Lower leg skin (tissue), 3 donors: ENCODE measurements at regions not wholly inside any gene's neighbourhood (a gene's known extent, or its start where the extent isn't known, plus 50 kb on each side); places are given as distances from the start of the nearest gene placed in this dataset.

Experiments used
- CTCF ChIP-seq, 3 donors: fragments of 450-650 bp; IDR thresholded peaks; one replicate each; pipeline ENCODE4 v1.5.1; 2016; ENCODE audit warnings: antibody characterized with exemption in 3 of 3, mild to moderate bottlenecking in 3 of 3, moderate library complexity in 2 of 3
- POLR2A ChIP-seq, 2 donors: fragments of 450-650 bp; IDR thresholded peaks; one replicate each; pipeline ENCODE4 v1.6.1; 2016 to 2017; ENCODE audit warnings: antibody characterized with exemption in 2 of 2, mild to moderate bottlenecking in 1 of 2, moderate library complexity in 1 of 2

GRCh38 chr12:78645956-78646355, 218.6 kb upstream of the SYT1 start:
- no peak for TF ChIP-seq CTCF (IDR thresholded peaks at IDR 0.05)
- TF ChIP-seq POLR2A (IDR thresholded peaks at IDR 0.05) = no peak
